KMS-11 (cell line): ENCODE measurements at regions not wholly inside any gene's neighbourhood (a gene's known extent, or its start where the extent isn't known, plus 50 kb on each side); places are given as distances from the start of the nearest gene placed in this dataset.

ENCODE experiments used
- H2AFZ ChIP-seq: fragments of 200-600 bp; sonication (generic); 2 replicates; pipeline ENCODE4 v1.6.1; 2016; ENCODE audit warnings: antibody characterized with exemption, mixed run types, low read depth
- H3K27ac ChIP-seq: fragments of 200-600 bp; sonication (generic); 2 replicates; pipeline ENCODE4 v1.6.1; 2016; ENCODE audit warnings: mild to moderate bottlenecking, mixed run types
- H3K27me3 ChIP-seq: fragments of 200-600 bp; sonication (generic); 2 replicates; pipeline ENCODE4 v1.6.1; 2017; ENCODE audit warnings: mild to moderate bottlenecking, low read depth, mixed run types, moderate library complexity; ENCODE audit not compliant: insufficient read depth
- H3K36me3 ChIP-seq: fragments of 200-600 bp; sonication (generic); 2 replicates; pipeline ENCODE4 v1.6.1; 2017; ENCODE audit warnings: mild to moderate bottlenecking, mixed run types; ENCODE audit not compliant: insufficient read depth
- H3K4me1 ChIP-seq: fragments of 200-600 bp; sonication (generic); 2 replicates; pipeline ENCODE4 v1.6.1; 2016; ENCODE audit warnings: mild to moderate bottlenecking, low read depth, mixed run types; ENCODE audit not compliant: poor library complexity, severe bottlenecking
- H3K4me2 ChIP-seq: fragments of 200-600 bp; sonication (generic); 2 replicates; pipeline ENCODE4 v1.7.0; 2016; ENCODE audit warnings: mild to moderate bottlenecking, mixed run types
- H3K4me3 ChIP-seq: fragments of 200-600 bp; sonication (generic); IDR thresholded peaks from 2 replicates; pipeline ENCODE4 v1.6.1; 2017; ENCODE audit warnings: low read depth, low read length, mixed read lengths; ENCODE audit not compliant: insufficient read depth
- H3K79me2 ChIP-seq: fragments of 200-600 bp; sonication (generic); 2 replicates; pipeline ENCODE4 v1.6.1; 2016; ENCODE audit warnings: low read depth, mixed run types; ENCODE audit not compliant: insufficient read depth
- H3K9ac ChIP-seq: fragments of 200-600 bp; sonication (generic); 2 replicates; pipeline ENCODE4 v1.6.1; 2016; ENCODE audit warnings: mild to moderate bottlenecking, mixed run types
- H4K20me1 ChIP-seq: fragments of 200-600 bp; sonication (generic); 2 replicates; pipeline ENCODE4 v1.6.1; 2016; ENCODE audit warnings: mild to moderate bottlenecking, mixed run types; ENCODE audit not compliant: insufficient read depth
- CTCF ChIP-seq: fragments of 200-600 bp; sonication (generic); conservative IDR thresholded peaks from 2 replicates; pipeline ENCODE4 v1.6.1; 2017; ENCODE audit warnings: low read depth, mild to moderate bottlenecking, antibody characterized with exemption, low read length, moderate library complexity, mixed read lengths

- H3K9ac ChIP-seq, result no peak overlapping the region
- H2AFZ ChIP-seq, result no peak overlapping the region
- H3K4me2 ChIP-seq, result no peak overlapping the region
- H3K27ac ChIP-seq, result no peak overlapping the region
- H3K79me2 ChIP-seq, result no peaks in the 10 kb centered on the region
- no peak for TF ChIP-seq CTCF
- no peaks in the 10 kb centered on the region for H4K20me1 ChIP-seq
- no peak overlapping the region for H3K4me3 ChIP-seq
- no peaks in the 10 kb centered on the region for H3K4me1 ChIP-seq
- H3K36me3 ChIP-seq, result no peaks in the 10 kb centered on the region
- H3K27me3 ChIP-seq, result no peaks in the 10 kb centered on the region
Observed at GRCh38 chr4:97106161-97106560, 1037.1 kb downstream of the STPG2 start.

GRCh38 chr4:97110506-97110905 is 1032.8 kb downstream of the STPG2 start:
- H3K4me2 ChIP-seq, result no peak overlapping the region
- no peak overlapping the region for H3K4me3 ChIP-seq
- H3K79me2 ChIP-seq, result no peaks in the 10 kb centered on the region
- TF ChIP-seq CTCF, result no peak
- H3K9ac ChIP-seq, result no peak overlapping the region
- no peak overlapping the region for H2AFZ ChIP-seq
- no peaks in the 10 kb centered on the region for H3K36me3 ChIP-seq
- H3K27me3 ChIP-seq, result no peaks in the 10 kb centered on the region
- H3K4me1 ChIP-seq, result no peaks in the 10 kb centered on the region
- no peaks in the 10 kb centered on the region for H4K20me1 ChIP-seq
- no peak overlapping the region for H3K27ac ChIP-seq

GRCh38 chr4:97116511-97116910 is 1026.8 kb downstream of the STPG2 start:
- H2AFZ ChIP-seq, result no peak overlapping the region
- no peaks in the 10 kb centered on the region for H3K36me3 ChIP-seq
- H3K9ac ChIP-seq, result no peak overlapping the region
- no peaks in the 10 kb centered on the region for H3K79me2 ChIP-seq
- no peak for TF ChIP-seq CTCF
- H3K4me3 ChIP-seq, result no peak overlapping the region
- no peak overlapping the region for H3K27ac ChIP-seq
- H3K4me1 ChIP-seq, result no peaks in the 10 kb centered on the region
- H4K20me1 ChIP-seq, result no peaks in the 10 kb centered on the region
- H3K4me2 ChIP-seq, result no peak overlapping the region
- no peaks in the 10 kb centered on the region for H3K27me3 ChIP-seq

GRCh38 chr4:97121493-97121892 is 1021.8 kb downstream of the STPG2 start:
- TF ChIP-seq CTCF, result no peak
- Histone ChIP-seq H3K9ac (no peak overlapping the region), H3K27me3 (no peaks in the 10 kb centered on the region), H3K4me1 (no peaks in the 10 kb centered on the region), H3K4me2 (no peak overlapping the region), H2AFZ (no peak overlapping the region), H3K27ac (no peak overlapping the region), H4K20me1 (no peaks in the 10 kb centered on the region), H3K4me3 (no peak overlapping the region), H3K36me3 (no peaks in the 10 kb centered on the region), H3K79me2 (no peaks in the 10 kb centered on the region)

GRCh38 chr4:97123573-97123972 is 1019.7 kb downstream of the STPG2 start:
- TF ChIP-seq CTCF, result no peak
- Histone ChIP-seq H2AFZ (no peak overlapping the region), H3K4me2 (no peak overlapping the region), H3K79me2 (no peaks in the 10 kb centered on the region), H4K20me1 (no peaks in the 10 kb centered on the region), H3K36me3 (no peaks in the 10 kb centered on the region), H3K4me3 (no peak overlapping the region), H3K27ac (no peak overlapping the region), H3K4me1 (no peaks in the 10 kb centered on the region), H3K9ac (no peak overlapping the region), H3K27me3 (no peaks in the 10 kb centered on the region)
